GM23338 (cell line): ENCODE measurements at regions not wholly inside any gene's neighbourhood (a gene's known extent, or its start where the extent isn't known, plus 50 kb on each side); places are given as distances from the start of the nearest gene placed in this dataset.

Experiments used
- ATAC-seq: fragments of 200-7000 bp; cut with Tn5 transposase; 3 replicates; pipeline ENCODE4 v1.9.1; 2020
- DNase-seq: peaks from one replicate; pipeline ENCODE4 v3.0.0-alpha.2; 2015; ENCODE audit warnings: low spot score
- H2AFZ ChIP-seq: fragments of 200-600 bp; sonication (generic); 2 replicates; pipeline ENCODE4 v1.8.0; 2016; ENCODE audit warnings: antibody characterized with exemption, mild to moderate bottlenecking, moderate library complexity
- H3F3A ChIP-seq: fragments of 200-600 bp; sonication (generic); replicated peaks from 2 replicates; pipeline ENCODE4 v1.8.0; 2017; ENCODE audit warnings: antibody characterized with exemption, mixed run types, low read depth
- H3K27ac ChIP-seq: fragments of 200-600 bp; sonication (generic); 2 replicates; pipeline ENCODE4 v1.6.1; 2016; ENCODE audit warnings: low read depth
- H3K27me3 ChIP-seq: fragments of 200-600 bp; sonication (generic); 2 replicates; pipeline ENCODE4 v1.8.0; 2016; ENCODE audit warnings: mild to moderate bottlenecking, mixed run types, moderate library complexity; ENCODE audit not compliant: insufficient read depth
- H3K36me3 ChIP-seq: fragments of 200-600 bp; sonication (generic); 2 replicates; pipeline ENCODE4 v1.8.0; 2016; ENCODE audit warnings: mild to moderate bottlenecking; ENCODE audit not compliant: insufficient read depth
- H3K4me1 ChIP-seq: fragments of 200-600 bp; sonication (generic); 2 replicates; pipeline ENCODE4 v1.8.0; 2016; ENCODE audit warnings: mild to moderate bottlenecking, moderate library complexity; ENCODE audit not compliant: insufficient read depth
- H3K4me2 ChIP-seq: fragments of 200-600 bp; sonication (generic); 2 replicates; pipeline ENCODE4 v1.7.1; 2017; ENCODE audit warnings: mixed run types
- H3K4me3 ChIP-seq: fragments of 200-600 bp; sonication (generic); 2 replicates; pipeline ENCODE4 v1.6.1; 2016; ENCODE audit warnings: mixed run types
- H3K79me2 ChIP-seq: fragments of 200-600 bp; sonication (generic); replicated peaks from 2 replicates; pipeline ENCODE4 v1.8.0; 2017; ENCODE audit warnings: mild to moderate bottlenecking; ENCODE audit not compliant: insufficient read depth
- H3K9me2 ChIP-seq: fragments of 200-600 bp; sonication (generic); 2 replicates; pipeline ENCODE4 v1.8.0; 2017; ENCODE audit not compliant: insufficient read depth
- H4K20me1 ChIP-seq: fragments of 200-600 bp; sonication (generic); replicated peaks from 2 replicates; pipeline ENCODE4 v1.8.0; 2017; ENCODE audit warnings: mild to moderate bottlenecking; ENCODE audit not compliant: insufficient read depth
- H3K27ac Mint-ChIP-seq: 2 replicates; pipeline ENCODE4 v1.8.0; 2020; ENCODE audit warnings: inconsistent platforms, mild to moderate bottlenecking, moderate library complexity, mixed read lengths
- H3K27me3 Mint-ChIP-seq: 3 replicates; pipeline ENCODE4 v1.8.0; 2022; ENCODE audit warnings: low read depth, mild to moderate bottlenecking, moderate library complexity, mixed read lengths, inconsistent platforms; ENCODE audit not compliant: insufficient read depth, poor library complexity
- H3K36me3 Mint-ChIP-seq: 3 replicates; pipeline ENCODE4 v1.8.0; 2021; ENCODE audit warnings: low read depth, mild to moderate bottlenecking, inconsistent platforms, moderate library complexity, mixed read lengths
- H3K4me1 Mint-ChIP-seq: 3 replicates; pipeline ENCODE4 v1.8.0; 2020; ENCODE audit warnings: mild to moderate bottlenecking, inconsistent platforms, mixed read lengths
- H3K4me3 Mint-ChIP-seq: 3 replicates; pipeline ENCODE4 v1.8.0; 2021; ENCODE audit warnings: moderate library complexity, mild to moderate bottlenecking, inconsistent platforms, mixed read lengths
- H3K9me3 Mint-ChIP-seq: 3 replicates; pipeline ENCODE4 v1.8.0; 2020; ENCODE audit warnings: moderate library complexity, mild to moderate bottlenecking, inconsistent platforms, mixed read lengths
- CREB1 ChIP-seq: fragments of 250-450 bp; sonication (Bioruptor Pico); IDR thresholded peaks from 2 replicates; pipeline ENCODE4 v1.5.0; 2020; ENCODE audit warnings: low read depth, mild to moderate bottlenecking, moderate library complexity
- EZH2 ChIP-seq: fragments of 200-600 bp; sonication (generic); IDR thresholded peaks from one replicate; pipeline ENCODE4 v1.8.0; 2017; ENCODE audit warnings: antibody characterized with exemption, mild to moderate bottlenecking, low read depth; ENCODE audit not compliant: unreplicated experiment
- EZH2phosphoT487 ChIP-seq: fragments of 200-600 bp; sonication (generic); IDR thresholded peaks from one replicate; pipeline ENCODE4 v1.8.1; 2018; ENCODE audit warnings: antibody characterized with exemption; ENCODE audit not compliant: unreplicated experiment
- JUNB ChIP-seq: IDR thresholded peaks from one replicate; pipeline ENCODE4 v1.6.1; 2016; ENCODE audit warnings: antibody characterized with exemption; ENCODE audit not compliant: unreplicated experiment
- NANOG ChIP-seq: IDR thresholded peaks from 2 replicates; pipeline ENCODE4 v1.6.1; 2016; ENCODE audit warnings: antibody characterized with exemption, borderline replicate concordance
- POLR2AphosphoS5 ChIP-seq: IDR thresholded peaks from 2 replicates; pipeline ENCODE4 v1.6.1; 2016; ENCODE audit warnings: antibody characterized with exemption, low read depth
- STAT1 ChIP-seq: IDR thresholded peaks from one replicate; pipeline ENCODE4 v1.6.1; 2016; ENCODE audit warnings: antibody characterized with exemption; ENCODE audit not compliant: unreplicated experiment
- ZNF114 ChIP-seq: fragments of 250-450 bp; sonication (Bioruptor Pico); IDR thresholded peaks from 2 replicates; pipeline ENCODE4 v1.5.0; 2020; ENCODE audit warnings: mild to moderate bottlenecking, moderate library complexity
- ZNF331 ChIP-seq: fragments of 250-450 bp; sonication (Bioruptor Pico); IDR thresholded peaks from 2 replicates; pipeline ENCODE4 v1.5.0; 2020; ENCODE audit warnings: low read depth, mild to moderate bottlenecking, moderate library complexity
- ZNF462 ChIP-seq: fragments of 250-450 bp; sonication (Bioruptor Pico); IDR thresholded peaks from 2 replicates; pipeline ENCODE4 v1.5.0; 2020; ENCODE audit warnings: mild to moderate bottlenecking, moderate library complexity
- TF ChIP-seq, protein P1 (sequence below), 2 experiments: fragments of 200-600 bp in 1 of 2; sonication (generic) in 1 of 2; conservative IDR thresholded peaks; 2 replicates each; pipeline versions ENCODE4 v1.5.1 to v1.6.1; 2016 to 2017; ENCODE audit warnings: antibody characterized with exemption in 2 of 2, low read depth in 2 of 2, mild to moderate bottlenecking in 2 of 2, moderate library complexity in 1 of 2
- TF ChIP-seq, protein P2 (sequence below): IDR thresholded peaks from one replicate; pipeline ENCODE4 v1.6.1; 2018; ENCODE audit warnings: antibody characterized with exemption; ENCODE audit not compliant: unreplicated experiment

GRCh38 chr18:42348722-42349121 lies 393.7 kb downstream of the PIK3C3 start:
- H3K27me3 ChIP-seq, result no peaks in the 10 kb centered on the region
- H3K9me2 ChIP-seq, result peaks cover 5% of the 10 kb centered on the region; the same call in 1 of the 2 replicates
- H3K4me3 Mint-ChIP-seq, result no peak overlapping the region
- H3K4me1 ChIP-seq, result no peaks in the 10 kb centered on the region
- no peak for TF ChIP-seq CREB1 (CRISPR knock-in tag)
- no peak for TF ChIP-seq ZNF114 (CRISPR knock-in tag)
- TF ChIP-seq, protein P1, sequence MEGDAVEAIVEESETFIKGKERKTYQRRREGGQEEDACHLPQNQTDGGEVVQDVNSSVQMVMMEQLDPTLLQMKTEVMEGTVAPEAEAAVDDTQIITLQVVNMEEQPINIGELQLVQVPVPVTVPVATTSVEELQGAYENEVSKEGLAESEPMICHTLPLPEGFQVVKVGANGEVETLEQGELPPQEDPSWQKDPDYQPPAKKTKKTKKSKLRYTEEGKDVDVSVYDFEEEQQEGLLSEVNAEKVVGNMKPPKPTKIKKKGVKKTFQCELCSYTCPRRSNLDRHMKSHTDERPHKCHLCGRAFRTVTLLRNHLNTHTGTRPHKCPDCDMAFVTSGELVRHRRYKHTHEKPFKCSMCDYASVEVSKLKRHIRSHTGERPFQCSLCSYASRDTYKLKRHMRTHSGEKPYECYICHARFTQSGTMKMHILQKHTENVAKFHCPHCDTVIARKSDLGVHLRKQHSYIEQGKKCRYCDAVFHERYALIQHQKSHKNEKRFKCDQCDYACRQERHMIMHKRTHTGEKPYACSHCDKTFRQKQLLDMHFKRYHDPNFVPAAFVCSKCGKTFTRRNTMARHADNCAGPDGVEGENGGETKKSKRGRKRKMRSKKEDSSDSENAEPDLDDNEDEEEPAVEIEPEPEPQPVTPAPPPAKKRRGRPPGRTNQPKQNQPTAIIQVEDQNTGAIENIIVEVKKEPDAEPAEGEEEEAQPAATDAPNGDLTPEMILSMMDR (conservative IDR thresholded peaks at IDR 0.05; ENCODE audit: low read depth in 2 of 2), result no peak
- TF ChIP-seq NANOG, result no peak
- TF ChIP-seq ZNF462 (CRISPR knock-in tag), result no peak
- TF ChIP-seq JUNB, result no peak
- no peak for TF ChIP-seq STAT1
- TF ChIP-seq EZH2phosphoT487, result no peak
- TF ChIP-seq POLR2AphosphoS5, result no peak
- no peak for TF ChIP-seq ZNF331 (CRISPR knock-in tag)
- TF ChIP-seq EZH2, result no peak
- TF ChIP-seq, protein P2, sequence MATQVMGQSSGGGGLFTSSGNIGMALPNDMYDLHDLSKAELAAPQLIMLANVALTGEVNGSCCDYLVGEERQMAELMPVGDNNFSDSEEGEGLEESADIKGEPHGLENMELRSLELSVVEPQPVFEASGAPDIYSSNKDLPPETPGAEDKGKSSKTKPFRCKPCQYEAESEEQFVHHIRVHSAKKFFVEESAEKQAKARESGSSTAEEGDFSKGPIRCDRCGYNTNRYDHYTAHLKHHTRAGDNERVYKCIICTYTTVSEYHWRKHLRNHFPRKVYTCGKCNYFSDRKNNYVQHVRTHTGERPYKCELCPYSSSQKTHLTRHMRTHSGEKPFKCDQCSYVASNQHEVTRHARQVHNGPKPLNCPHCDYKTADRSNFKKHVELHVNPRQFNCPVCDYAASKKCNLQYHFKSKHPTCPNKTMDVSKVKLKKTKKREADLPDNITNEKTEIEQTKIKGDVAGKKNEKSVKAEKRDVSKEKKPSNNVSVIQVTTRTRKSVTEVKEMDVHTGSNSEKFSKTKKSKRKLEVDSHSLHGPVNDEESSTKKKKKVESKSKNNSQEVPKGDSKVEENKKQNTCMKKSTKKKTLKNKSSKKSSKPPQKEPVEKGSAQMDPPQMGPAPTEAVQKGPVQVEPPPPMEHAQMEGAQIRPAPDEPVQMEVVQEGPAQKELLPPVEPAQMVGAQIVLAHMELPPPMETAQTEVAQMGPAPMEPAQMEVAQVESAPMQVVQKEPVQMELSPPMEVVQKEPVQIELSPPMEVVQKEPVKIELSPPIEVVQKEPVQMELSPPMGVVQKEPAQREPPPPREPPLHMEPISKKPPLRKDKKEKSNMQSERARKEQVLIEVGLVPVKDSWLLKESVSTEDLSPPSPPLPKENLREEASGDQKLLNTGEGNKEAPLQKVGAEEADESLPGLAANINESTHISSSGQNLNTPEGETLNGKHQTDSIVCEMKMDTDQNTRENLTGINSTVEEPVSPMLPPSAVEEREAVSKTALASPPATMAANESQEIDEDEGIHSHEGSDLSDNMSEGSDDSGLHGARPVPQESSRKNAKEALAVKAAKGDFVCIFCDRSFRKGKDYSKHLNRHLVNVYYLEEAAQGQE, result no peak
- ATAC-seq (no peak), DNase-seq (no peak)
- H3K9me3 Mint-ChIP-seq, result no peaks in the 10 kb centered on the region
- H3K27me3 Mint-ChIP-seq, result no peaks in the 10 kb centered on the region
- no peaks in the 10 kb centered on the region for H3K79me2 ChIP-seq
- no peaks in the 10 kb centered on the region for H3K36me3 Mint-ChIP-seq
- H2AFZ ChIP-seq, result no peak overlapping the region
- H3K4me1 Mint-ChIP-seq, result no peaks in the 10 kb centered on the region
- H3K27ac ChIP-seq, result no peak overlapping the region
- H4K20me1 ChIP-seq, result no peaks in the 10 kb centered on the region
- no peak overlapping the region for H3K4me2 ChIP-seq
- H3K36me3 ChIP-seq, result no peaks in the 10 kb centered on the region
- H3K4me3 ChIP-seq, result no peak overlapping the region
- no peaks in the 10 kb centered on the region for H3F3A ChIP-seq
- H3K27ac Mint-ChIP-seq, result no peak overlapping the region
